ENCODE measurements at regions not wholly inside any gene's neighbourhood (a gene's known extent, or its start where the extent isn't known, plus 50 kb on each side); places are given as distances from the start of the nearest gene placed in this dataset.

- TF ChIP-seq CTCF (IDR thresholded peaks at IDR 0.05; ENCODE audit: insufficient read depth, low read length, poor library complexity, severe bottlenecking) (no peak), EZH2phosphoT487 (conservative IDR thresholded peaks at IDR 0.05; ENCODE audit: low read length) (no peak)
These were observed 150.6 kb upstream of the ROPN1 start for GRCh38 chr3:124142389-124142970.

All from SU-DHL-6 (cell line).